Heart left ventricle (tissue), 16 donors: ENCODE measurements at regions not wholly inside any gene's neighbourhood (a gene's known extent, or its start where the extent isn't known, plus 50 kb on each side); places are given as distances from the start of the nearest gene placed in this dataset.

Source experiments
- ATAC-seq, 4 donors: fragments of 200-7000 bp; cut with Tn5 transposase; one replicate each; pipeline ENCODE4 v1.9.1; 2020 to 2022; ENCODE audit warnings: moderate library complexity in 4 of 4, mild to moderate bottlenecking in 3 of 4, moderate number of reproducible peaks in 1 of 4
- DNase-seq, 5 donors: peaks; one replicate each; pipeline ENCODE4 v3.0.0-alpha.2; 2020
- H3K27ac ChIP-seq, 12 donors: fragments of 200-600 bp; sonication (generic) in 4 of 12; one replicate each; pipeline versions ENCODE4 v1.5.0 to v1.8.0; 2016 to 2022; ENCODE audit warnings: mild to moderate bottlenecking in 2 of 12
- H3K27me3 ChIP-seq, 9 donors: fragments of 200-600 bp; sonication (generic) in 2 of 9; one replicate each; pipeline versions ENCODE4 v1.5.1 to v1.8.0; 2016 to 2022; ENCODE audit warnings: mild to moderate bottlenecking in 3 of 9
- H3K36me3 ChIP-seq, 9 donors: fragments of 200-600 bp; sonication (generic) in 2 of 9; one replicate each; pipeline versions ENCODE4 v1.5.0 to v1.8.0; 2018 to 2022; ENCODE audit warnings: mild to moderate bottlenecking in 2 of 9
- H3K4me1 ChIP-seq, 12 donors: fragments of 200-600 bp; sonication (generic) in 4 of 12; one replicate each; pipeline versions ENCODE4 v1.5.0 to v1.8.0; 2016 to 2022; ENCODE audit warnings: mild to moderate bottlenecking in 3 of 12
- H3K4me3 ChIP-seq, 12 donors: fragments of 200-600 bp; sonication (generic) in 4 of 12; one replicate each; pipeline versions ENCODE4 v1.5.0 to v1.8.0; 2017 to 2022; ENCODE audit warnings: mild to moderate bottlenecking in 9 of 12, moderate library complexity in 4 of 12
- H3K9me3 ChIP-seq, 12 donors: fragments of 200-600 bp; sonication (generic) in 4 of 12; one replicate each; pipeline versions ENCODE4 v1.5.0 to v1.8.0; 2016 to 2022; ENCODE audit warnings: mild to moderate bottlenecking in 1 of 12
- POLR2A ChIP-seq, 2 donors: fragments of 450-650 bp; IDR thresholded peaks; one replicate each; pipeline ENCODE4 v1.6.1; 2017; ENCODE audit warnings: antibody characterized with exemption in 2 of 2, mild to moderate bottlenecking in 2 of 2, moderate library complexity in 2 of 2
- WGBS, 4 donors: extraction: QIAGEN DNeasy Blood & Tissue Kit in 2 of 4; methylation state at CpG; one replicate each; pipeline versions ENCODE4 v1.1.5 to v1.1.7; 2013 to 2018; 5-methylcytosine and 5-hydroxymethylcytosine counted together
- intact Hi-C, 10 donors: fragments of 100-400 bp; cut with DNase I; formaldehyde crosslinking; loops; one replicate each; pipeline versions ENCODE4 v1.11.1 to v1.14.2; 2022
- TF ChIP-seq, protein P1 (sequence below), 12 donors: fragments of 200-600 bp; sonication (generic) in 4 of 12; IDR thresholded peaks; one replicate each; pipeline versions ENCODE4 v1.5.0 to v1.8.0; 2018 to 2022; ENCODE audit warnings: antibody characterized with exemption in 12 of 12, mild to moderate bottlenecking in 5 of 12
- donor health status: ischemic (EF 13 %, LVEDD 7.1; RV severe dilation, severe dysfunction).
- donor health status: healthy with polysubstance abuse.
- donor health status: DM: no; HTN: yes; CAD: no.
- donor health status: DM: no; HTN: no; CAD: no.
- donor health status: ischemic (EF 25% LVEDD 6.9; RV normal size, moderate dysfunction).
- donor health status: ischemic (EF 25% LVEDD 5.7; RV mildly dilated, moderate dysfunction).
- donor health status: healthy.
- donor health status: DM: yes; HTN: yes; CAD: no.
- donor health status: ischemic (EF 35%, LVEDD 5.7; RV mildly dilated, moderate dysfunction).
- donor health status: nonischemic (EF 11% LVEDD 7.7; RV severe dilation, severe dysfunction).
- donor health status: DM: yes; HTN: yes; CAD: no.
- donor health status: PGD.
- donor health status: ischemic (EF 29% LVEDD 5.4; RV normal size, mild dysfunction).
- donor health status: nonischemic (EF 23%, LVEDD 6.1; RV moderate dilation, normal function).

DNA sequence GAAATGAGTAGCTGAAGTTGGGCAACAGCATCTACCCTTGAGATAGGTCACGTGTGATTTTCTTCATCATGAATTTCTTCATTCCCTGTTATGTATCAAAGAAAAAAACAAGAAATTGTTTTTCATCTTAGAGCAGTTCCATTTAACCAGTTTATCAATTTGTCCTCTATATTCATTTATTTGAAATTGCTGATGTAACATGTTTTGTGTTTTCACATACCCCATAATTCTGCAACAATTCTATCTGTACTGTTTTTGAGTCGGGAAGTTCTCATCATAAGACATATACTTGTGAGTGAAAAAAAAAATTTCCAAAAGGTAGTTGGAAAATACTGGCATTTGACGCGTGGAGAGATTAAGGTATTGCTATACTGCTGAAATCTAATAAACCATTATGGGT lies 422.6 kb upstream of the REG3G start:
- TF ChIP-seq, protein P1, sequence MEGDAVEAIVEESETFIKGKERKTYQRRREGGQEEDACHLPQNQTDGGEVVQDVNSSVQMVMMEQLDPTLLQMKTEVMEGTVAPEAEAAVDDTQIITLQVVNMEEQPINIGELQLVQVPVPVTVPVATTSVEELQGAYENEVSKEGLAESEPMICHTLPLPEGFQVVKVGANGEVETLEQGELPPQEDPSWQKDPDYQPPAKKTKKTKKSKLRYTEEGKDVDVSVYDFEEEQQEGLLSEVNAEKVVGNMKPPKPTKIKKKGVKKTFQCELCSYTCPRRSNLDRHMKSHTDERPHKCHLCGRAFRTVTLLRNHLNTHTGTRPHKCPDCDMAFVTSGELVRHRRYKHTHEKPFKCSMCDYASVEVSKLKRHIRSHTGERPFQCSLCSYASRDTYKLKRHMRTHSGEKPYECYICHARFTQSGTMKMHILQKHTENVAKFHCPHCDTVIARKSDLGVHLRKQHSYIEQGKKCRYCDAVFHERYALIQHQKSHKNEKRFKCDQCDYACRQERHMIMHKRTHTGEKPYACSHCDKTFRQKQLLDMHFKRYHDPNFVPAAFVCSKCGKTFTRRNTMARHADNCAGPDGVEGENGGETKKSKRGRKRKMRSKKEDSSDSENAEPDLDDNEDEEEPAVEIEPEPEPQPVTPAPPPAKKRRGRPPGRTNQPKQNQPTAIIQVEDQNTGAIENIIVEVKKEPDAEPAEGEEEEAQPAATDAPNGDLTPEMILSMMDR (IDR thresholded peaks at IDR 0.05), result no peak
- no peak for TF ChIP-seq POLR2A (IDR thresholded peaks at IDR 0.05)
- Histone ChIP-seq H3K27me3 (no peaks in the 10 kb centered on the region), H3K27ac (no peak overlapping the region), H3K36me3 (no peaks in the 10 kb centered on the region), H3K4me3 (no peak overlapping the region), H3K4me1 (no peaks in the 10 kb centered on the region), H3K9me3 (no peaks in the 10 kb centered on the region)
- ATAC-seq, result no peak
- DNase-seq, result no peak
- intact Hi-C loops, result no loop called here
- WGBS, 4 donors, result 90 to 96% (median 93%) methylated on average over 4 of the region's 4 CpGs

DNA sequence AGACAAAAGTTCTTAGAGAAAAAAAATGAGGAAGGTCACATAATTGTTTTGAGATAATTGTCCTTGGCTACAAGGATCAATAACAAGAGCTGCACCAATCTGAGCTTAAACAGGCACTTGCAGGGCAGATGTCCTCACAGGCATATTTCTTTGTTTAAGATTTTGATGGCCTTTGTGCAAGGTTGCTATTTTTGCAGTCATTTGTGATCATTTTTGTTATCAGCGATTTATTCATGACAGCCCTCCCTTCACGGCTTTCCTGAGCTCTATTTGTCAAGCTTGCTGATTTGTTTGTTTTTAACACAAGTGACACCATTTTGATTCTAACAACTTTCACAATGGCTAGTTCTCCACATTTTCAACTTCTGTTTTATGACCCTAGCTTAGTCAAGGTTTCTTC lies 418.6 kb upstream of the REG3G start:
- no peaks in the 10 kb centered on the region for H3K4me1 ChIP-seq
- no peak for DNase-seq
- ATAC-seq, result no peak
- H3K4me3 ChIP-seq, result no peak overlapping the region
- intact Hi-C loops, result no loop called here
- no peaks in the 10 kb centered on the region for H3K27me3 ChIP-seq
- 34 to 44% (median 37%) methylated on average over 2 of the region's 2 CpGs for WGBS, 4 donors
- H3K9me3 ChIP-seq, result no peaks in the 10 kb centered on the region
- H3K27ac ChIP-seq, result no peak overlapping the region
- no peaks in the 10 kb centered on the region for H3K36me3 ChIP-seq
- TF ChIP-seq, protein P1 (IDR thresholded peaks at IDR 0.05), result no peak
- TF ChIP-seq POLR2A (IDR thresholded peaks at IDR 0.05), result no peak

DNA sequence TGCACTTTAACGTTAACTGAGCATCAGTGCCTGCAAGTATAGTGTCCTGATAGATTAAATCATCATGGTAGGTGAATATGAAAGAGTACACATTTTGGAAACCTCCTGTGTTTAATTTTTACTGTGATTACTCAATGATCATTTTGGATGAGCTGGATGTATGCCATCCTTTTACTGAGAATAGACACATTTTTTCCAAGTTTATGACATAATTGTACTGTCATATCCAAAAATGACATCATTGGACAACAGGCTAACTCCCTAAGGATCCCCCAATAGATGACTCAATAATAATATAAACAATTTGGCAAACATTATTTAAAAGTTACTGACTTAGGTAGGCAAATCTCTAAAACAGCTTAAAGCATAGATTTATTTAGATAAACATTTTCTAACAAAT lies 410.8 kb upstream of the REG3G start:
- H3K36me3 ChIP-seq, result no peaks in the 10 kb centered on the region
- H3K4me3 ChIP-seq, result no peak overlapping the region
- ATAC-seq, result no peak
- H3K9me3 ChIP-seq, result no peaks in the 10 kb centered on the region
- no peaks in the 10 kb centered on the region for H3K4me1 ChIP-seq
- no peak overlapping the region for H3K27ac ChIP-seq
- DNase-seq, result no peak
- H3K27me3 ChIP-seq, result no peaks in the 10 kb centered on the region
- 63 to 75% (median 70%) methylated on average over 1 of the region's 1 CpG for WGBS, 4 donors
- intact Hi-C loops, result no loop called here
- TF ChIP-seq, protein P1 (IDR thresholded peaks at IDR 0.05), result no peak
- TF ChIP-seq POLR2A (IDR thresholded peaks at IDR 0.05), result no peak

DNA sequence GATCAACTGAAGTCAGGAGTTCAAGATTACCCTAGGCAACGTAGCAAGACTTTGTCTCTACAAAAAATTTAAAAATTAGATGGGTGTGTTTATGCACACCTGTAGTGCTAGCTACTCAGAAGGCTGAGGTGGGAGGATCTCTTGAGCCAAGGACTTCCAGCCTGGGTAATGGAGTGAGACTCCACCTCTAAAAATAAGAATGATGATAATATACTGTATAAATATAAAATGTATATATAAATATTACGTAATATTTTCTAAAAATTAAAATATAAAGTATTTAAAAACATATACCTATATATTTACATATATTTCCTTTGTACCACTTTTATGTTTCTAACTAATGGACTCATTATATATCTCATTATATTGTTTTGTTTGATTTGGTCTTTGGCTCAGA lies 409.5 kb upstream of the REG3G start:
- WGBS, 4 donors, result 72 to 89% (median 74%) methylated on average over 2 of the region's 2 CpGs
- ATAC-seq, result no peak
- no peak overlapping the region for H3K4me3 ChIP-seq

More for the DNA sequence above, 409.5 kb upstream of the REG3G start:
- no peak for TF ChIP-seq POLR2A (IDR thresholded peaks at IDR 0.05)
- TF ChIP-seq, protein P1 (IDR thresholded peaks at IDR 0.05), result no peak
- Histone ChIP-seq H3K9me3 (no peaks in the 10 kb centered on the region), H3K36me3 (no peaks in the 10 kb centered on the region), H3K27ac (no peak overlapping the region), H3K27me3 (no peaks in the 10 kb centered on the region), H3K4me1 (no peaks in the 10 kb centered on the region)
- intact Hi-C loops, result no loop called here
- DNase-seq, result no peak
